ENCODE measurements at regions not wholly inside any gene's neighbourhood (a gene's known extent, or its start where the extent isn't known, plus 50 kb on each side); places are given as distances from the start of the nearest gene placed in this dataset.

DNA sequence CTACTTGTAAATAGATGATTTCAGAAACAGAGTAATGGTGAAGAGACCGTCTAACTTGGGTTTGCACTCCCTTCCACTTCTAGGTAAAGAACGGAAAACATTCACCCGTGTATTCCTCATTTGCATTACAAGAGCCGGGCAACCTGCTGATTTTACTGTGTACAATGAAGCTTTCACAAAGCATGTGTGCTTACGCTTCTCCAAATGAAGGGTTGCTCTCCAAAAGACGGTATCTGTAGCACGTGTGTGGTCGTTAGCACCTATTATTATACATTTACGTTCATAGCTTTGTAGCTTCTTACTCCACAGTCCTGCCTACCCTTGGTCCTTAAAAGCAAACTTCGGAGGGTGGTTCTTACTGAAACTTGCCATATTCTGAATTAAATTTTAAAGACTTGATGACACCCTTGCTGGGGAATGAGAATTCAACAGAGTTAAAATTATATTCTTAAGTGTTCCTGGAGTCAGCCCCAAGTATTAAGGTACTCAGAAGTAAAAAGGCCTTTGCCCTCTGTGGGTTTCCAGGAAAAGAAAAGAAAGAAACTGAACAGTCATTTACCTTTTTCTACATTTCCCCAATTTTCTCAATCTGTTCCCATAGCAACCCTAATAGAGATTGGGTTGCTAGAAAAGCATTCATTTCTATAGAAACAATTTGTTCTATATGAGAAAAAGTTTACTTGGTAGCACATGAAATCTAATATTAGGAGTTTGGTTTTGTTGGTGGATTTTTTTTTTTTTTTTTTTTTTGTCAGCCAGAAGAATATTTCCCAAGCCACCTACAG, 61.9 kb upstream of the KCNG1 start:
- BruUV-seq (replicated peaks): no TSS peak
- H3K27ac ChIP-seq (ENCODE audit: insufficient read depth, low read depth, low read length): no peak overlapping the region
- no peaks in the 10 kb centered on the region for H3K9me1 ChIP-seq (replicated peaks; ENCODE audit: control insufficient read depth, extremely low read depth, insufficient read depth, low read length)
- H3K9ac ChIP-seq (replicated peaks; ENCODE audit: extremely low read depth, insufficient read depth, low read length): no peak overlapping the region
- H3K36me3 ChIP-seq (ENCODE audit: control insufficient read depth in 2 of 2, extremely low read depth in 1 of 2, insufficient read depth in 2 of 2, low read length in 2 of 2): no peaks in the 10 kb centered on the region
- peaks cover 3% of the 10 kb centered on the region in 2 experiments for H3K27me3 ChIP-seq (ENCODE audit: control insufficient read depth in 2 of 2, insufficient read depth in 2 of 2, low read length in 2 of 2)
- no peak overlapping the region for H3K4me3 ChIP-seq (replicated peaks in 1 of 3; ENCODE audit: insufficient read depth in 1 of 3, low read depth in 1 of 3, low read length in 3 of 3)
- no peaks in the 10 kb centered on the region for H3K79me2 ChIP-seq (ENCODE audit: control insufficient read depth, insufficient read depth, low read length)
- POLR2A ChIA-PET: no interaction called here
- CTCF ChIA-PET: interaction anchor here (0.8 to 1.2 kb wide), 5 partner anchors 15 to 70 kb away, joined by 3 read pairs; no protein-coding TSS in a partner anchor
- FAIRE-seq (no peak), DNase-seq (ENCODE audit: low read depth, low spot score) (no peak)
- no peaks in the 10 kb centered on the region for H4K20me1 ChIP-seq (replicated peaks; ENCODE audit: control insufficient read depth, extremely low read depth, insufficient read depth, low read length)
- H3K9me3 ChIP-seq (replicated peaks; ENCODE audit: control insufficient read depth, insufficient read depth, low read length): no peaks in the 10 kb centered on the region
- dilution Hi-C loops (cut with MboI; ENCODE audit: extremely low pct_ligation_motif_present, low sequenced_read_pairs): no loop called here
- intact Hi-C loops (cut with micrococcal nuclease): no loop called here
- TF ChIP-seq JUN (IDR thresholded peaks at IDR 0.05; ENCODE audit: borderline replicate concordance, insufficient read depth, insufficient read length, low read depth) (no peak), GATA2 (IDR thresholded peaks at IDR 0.05; ENCODE audit: insufficient read depth, insufficient read length, low read depth, low read length) (no peak), POLR2AphosphoS5 (IDR thresholded peaks at IDR 0.05; ENCODE audit: insufficient read depth, low read depth, low read length) (no peak), EZH2 (IDR thresholded peaks at IDR 0.05; ENCODE audit: borderline replicate concordance, low read depth, low read length, severe bottlenecking) (no peak), FOS (IDR thresholded peaks at IDR 0.05; ENCODE audit: borderline replicate concordance, insufficient read depth, low read length) (no peak), POLR2A (IDR thresholded peaks at IDR 0.05; ENCODE audit: low read depth, low read length) (no peak), MYC (IDR thresholded peaks at IDR 0.05; ENCODE audit: low read depth, low read length) (no peak)
- TF ChIP-seq, protein P1, sequence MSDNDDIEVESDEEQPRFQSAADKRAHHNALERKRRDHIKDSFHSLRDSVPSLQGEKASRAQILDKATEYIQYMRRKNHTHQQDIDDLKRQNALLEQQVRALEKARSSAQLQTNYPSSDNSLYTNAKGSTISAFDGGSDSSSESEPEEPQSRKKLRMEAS (IDR thresholded peaks at IDR 0.05; ENCODE audit: insufficient read depth, insufficient read length): no peak
- TF ChIP-seq, protein P2, sequence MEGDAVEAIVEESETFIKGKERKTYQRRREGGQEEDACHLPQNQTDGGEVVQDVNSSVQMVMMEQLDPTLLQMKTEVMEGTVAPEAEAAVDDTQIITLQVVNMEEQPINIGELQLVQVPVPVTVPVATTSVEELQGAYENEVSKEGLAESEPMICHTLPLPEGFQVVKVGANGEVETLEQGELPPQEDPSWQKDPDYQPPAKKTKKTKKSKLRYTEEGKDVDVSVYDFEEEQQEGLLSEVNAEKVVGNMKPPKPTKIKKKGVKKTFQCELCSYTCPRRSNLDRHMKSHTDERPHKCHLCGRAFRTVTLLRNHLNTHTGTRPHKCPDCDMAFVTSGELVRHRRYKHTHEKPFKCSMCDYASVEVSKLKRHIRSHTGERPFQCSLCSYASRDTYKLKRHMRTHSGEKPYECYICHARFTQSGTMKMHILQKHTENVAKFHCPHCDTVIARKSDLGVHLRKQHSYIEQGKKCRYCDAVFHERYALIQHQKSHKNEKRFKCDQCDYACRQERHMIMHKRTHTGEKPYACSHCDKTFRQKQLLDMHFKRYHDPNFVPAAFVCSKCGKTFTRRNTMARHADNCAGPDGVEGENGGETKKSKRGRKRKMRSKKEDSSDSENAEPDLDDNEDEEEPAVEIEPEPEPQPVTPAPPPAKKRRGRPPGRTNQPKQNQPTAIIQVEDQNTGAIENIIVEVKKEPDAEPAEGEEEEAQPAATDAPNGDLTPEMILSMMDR (IDR thresholded peaks at IDR 0.05; ENCODE audit: extremely low read depth in 1 of 2, insufficient read depth in 1 of 2, low read depth in 1 of 2, low read length in 2 of 2): no peak
- no peak overlapping the region for H2AFZ ChIP-seq (ENCODE audit: low read depth, low read length)
- no peak overlapping the region for H3K4me2 ChIP-seq (ENCODE audit: insufficient read depth, low read length)
- H3K4me1 ChIP-seq (ENCODE audit: control insufficient read depth, extremely low read depth, insufficient read depth, low read length): no peaks in the 10 kb centered on the region
